22Rv1 (cell line): ENCODE measurements at regions not wholly inside any gene's neighbourhood (a gene's known extent, or its start where the extent isn't known, plus 50 kb on each side); places are given as distances from the start of the nearest gene placed in this dataset.

Source experiments
- H3K27ac ChIP-seq: fragments of 450-650 bp; 2 replicates; pipeline ENCODE4 v1.5.1; 2017
- CTCF ChIP-seq: fragments of 450-650 bp; IDR thresholded peaks from 2 replicates; pipeline ENCODE4 v1.5.1; 2017; ENCODE audit warnings: mild to moderate bottlenecking
- ZFX ChIP-seq: fragments of 450-650 bp; IDR thresholded peaks from 2 replicates; pipeline ENCODE4 v1.6.1; 2017; ENCODE audit warnings: antibody characterized with exemption, borderline replicate concordance

- no peak overlapping the region for H3K27ac ChIP-seq
- TF ChIP-seq ZFX (no peak), CTCF (no peak)
These were observed 148.2 kb upstream of the MOCS1 start for GRCh38 chr6:40082278-40083043.

GRCh38 chr6:40077736-40078135 lies 143.5 kb upstream of the MOCS1 start:
- no peak for TF ChIP-seq ZFX
- no peak for TF ChIP-seq CTCF
- H3K27ac ChIP-seq, result no peak overlapping the region

GRCh38 chr6:40077315-40077714 lies 143.1 kb upstream of the MOCS1 start:
- no peak overlapping the region for H3K27ac ChIP-seq
- TF ChIP-seq ZFX, result no peak
- TF ChIP-seq CTCF, result no peak

GRCh38 chr6:40075056-40075590 lies 140.9 kb upstream of the MOCS1 start:
- H3K27ac ChIP-seq, result no peak overlapping the region
- no peak for TF ChIP-seq CTCF
- TF ChIP-seq ZFX, result no peak

- no peak for TF ChIP-seq CTCF
- no peak for TF ChIP-seq ZFX
- H3K27ac ChIP-seq, result no peak overlapping the region
These were observed 140.2 kb upstream of the MOCS1 start for GRCh38 chr6:40074306-40075055.

- H3K27ac ChIP-seq, result no peak overlapping the region
- TF ChIP-seq CTCF (no peak), ZFX (no peak)
These were observed 132.1 kb upstream of the MOCS1 start for GRCh38 chr6:40066372-40066771.

GRCh38 chr6:40056865-40057264 lies 122.6 kb upstream of the MOCS1 start:
- no peak overlapping the region for H3K27ac ChIP-seq
- no peak for TF ChIP-seq CTCF
- TF ChIP-seq ZFX, result no peak
